Tibial artery (tissue), 4 donors: ENCODE measurements at regions not wholly inside any gene's neighbourhood (a gene's known extent, or its start where the extent isn't known, plus 50 kb on each side); places are given as distances from the start of the nearest gene placed in this dataset.

Experiments
- DNase-seq, 2 donors: peaks; one replicate each; pipeline ENCODE4 v3.0.0-alpha.2; 2019
- H3K27ac ChIP-seq, 2 donors: fragments of 200-600 bp; sonication (generic) in 1 of 2; 1 replicate in 1 of 2; 2 replicates in 1 of 2; pipeline ENCODE4 v1.5.1; 2018 to 2019; ENCODE audit warnings: mild to moderate bottlenecking in 1 of 2
- H3K27me3 ChIP-seq, 2 donors: fragments of 200-600 bp; sonication (generic) in 1 of 2; one replicate each; pipeline versions ENCODE4 v1.5.1 to v1.6.0; 2016 to 2019
- H3K36me3 ChIP-seq, 3 donors: fragments of 200-600 bp; sonication (generic) in 2 of 3; one replicate each; pipeline ENCODE4 v1.5.1; 2016 to 2019; ENCODE audit warnings: mild to moderate bottlenecking in 2 of 3
- H3K4me1 ChIP-seq, 4 donors: fragments of 200-600 bp; sonication (generic) in 2 of 4; 1 replicate in 3 of 4; 2 replicates in 1 of 4; pipeline ENCODE4 v1.5.1; 2016 to 2019
- H3K4me3 ChIP-seq, 2 donors: fragments of 200-600 bp; sonication (generic) in 1 of 2; 1 replicate in 1 of 2; 2 replicates in 1 of 2; pipeline ENCODE4 v1.5.1; 2018 to 2019; ENCODE audit warnings: mild to moderate bottlenecking in 2 of 2
- H3K9me3 ChIP-seq, 3 donors: fragments of 200-600 bp; sonication (generic) in 1 of 3; one replicate each; pipeline ENCODE4 v1.5.1; 2016 to 2019
- intact Hi-C: fragments of 100-400 bp; cut with DNase I; formaldehyde crosslinking; loops from one replicate; pipeline ENCODE4 v1.15.0; 2023; ENCODE audit warnings: low total_unique reads
- TF ChIP-seq, protein P1 (sequence below), 2 experiments: fragments of 200-600 bp in 1 of 2; fragments of 450-650 bp in 1 of 2; IDR thresholded peaks; one replicate each; pipeline ENCODE4 v1.5.1; 2017 to 2019; ENCODE audit warnings: antibody characterized with exemption in 2 of 2, mild to moderate bottlenecking in 1 of 2, moderate library complexity in 1 of 2

- Histone ChIP-seq H3K9me3 (no peaks in the 10 kb centered on the region), H3K27ac (peak overlapping the region in 1 of 2 donors; percentile 21), H3K27me3 (no peaks in the 10 kb centered on the region), H3K4me1 (peaks cover 0 to 26% (median 6%) of the 10 kb centered on the region in 4 donors), H3K36me3 (no peaks in the 10 kb centered on the region), H3K4me3 (no peak overlapping the region)
- TF ChIP-seq, protein P1, sequence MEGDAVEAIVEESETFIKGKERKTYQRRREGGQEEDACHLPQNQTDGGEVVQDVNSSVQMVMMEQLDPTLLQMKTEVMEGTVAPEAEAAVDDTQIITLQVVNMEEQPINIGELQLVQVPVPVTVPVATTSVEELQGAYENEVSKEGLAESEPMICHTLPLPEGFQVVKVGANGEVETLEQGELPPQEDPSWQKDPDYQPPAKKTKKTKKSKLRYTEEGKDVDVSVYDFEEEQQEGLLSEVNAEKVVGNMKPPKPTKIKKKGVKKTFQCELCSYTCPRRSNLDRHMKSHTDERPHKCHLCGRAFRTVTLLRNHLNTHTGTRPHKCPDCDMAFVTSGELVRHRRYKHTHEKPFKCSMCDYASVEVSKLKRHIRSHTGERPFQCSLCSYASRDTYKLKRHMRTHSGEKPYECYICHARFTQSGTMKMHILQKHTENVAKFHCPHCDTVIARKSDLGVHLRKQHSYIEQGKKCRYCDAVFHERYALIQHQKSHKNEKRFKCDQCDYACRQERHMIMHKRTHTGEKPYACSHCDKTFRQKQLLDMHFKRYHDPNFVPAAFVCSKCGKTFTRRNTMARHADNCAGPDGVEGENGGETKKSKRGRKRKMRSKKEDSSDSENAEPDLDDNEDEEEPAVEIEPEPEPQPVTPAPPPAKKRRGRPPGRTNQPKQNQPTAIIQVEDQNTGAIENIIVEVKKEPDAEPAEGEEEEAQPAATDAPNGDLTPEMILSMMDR (IDR thresholded peaks at IDR 0.05): no peak
- no peak for DNase-seq
- intact Hi-C loops: no loop called here
Observed at GRCh38 chr12:15272376-15272775, 49.9 kb upstream of the PTPRO start.
